ENCODE measurements at regions not wholly inside any gene's neighbourhood (a gene's known extent, or its start where the extent isn't known, plus 50 kb on each side); places are given as distances from the start of the nearest gene placed in this dataset.

- no peak for DNase-seq
Measured at GRCh38 chr5:143691287-143691944, 120.5 kb upstream of the HMHB1 start.

- DNase-seq: no peak
Measured at GRCh38 chr5:143687604-143688003, 124.4 kb upstream of the HMHB1 start.

GRCh38 chr5:143685246-143685815 is 126.6 kb upstream of the HMHB1 start:
- no peak for DNase-seq

DNA sequence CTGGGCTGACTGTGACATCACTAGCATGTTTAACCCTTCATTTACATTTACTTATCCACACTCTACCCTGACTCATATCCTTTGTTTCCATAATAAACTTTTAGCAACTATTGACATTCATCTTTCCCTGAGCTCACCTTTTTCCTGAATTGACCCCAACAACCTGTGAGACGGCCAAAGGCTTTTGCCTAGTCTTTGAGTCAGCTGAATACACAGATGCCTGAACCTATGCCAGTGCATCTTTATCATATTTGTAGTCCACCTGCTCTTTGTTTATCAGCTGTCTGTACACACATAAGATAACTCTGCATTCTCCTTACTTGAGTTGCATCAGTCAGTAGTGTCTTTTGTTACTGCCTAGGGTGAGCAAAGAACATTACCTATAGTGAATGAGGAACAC is 128.5 kb upstream of the HMHB1 start:
- no peak for DNase-seq

- DNase-seq: no peak
Measured at GRCh38 chr5:143682929-143683386, 129.0 kb upstream of the HMHB1 start.

- DNase-seq: no peak
Measured at GRCh38 chr5:143682246-143682905, 129.6 kb upstream of the HMHB1 start.

GRCh38 chr5:143680672-143681259 is 131.2 kb upstream of the HMHB1 start:
- DNase-seq: no peak

DNA sequence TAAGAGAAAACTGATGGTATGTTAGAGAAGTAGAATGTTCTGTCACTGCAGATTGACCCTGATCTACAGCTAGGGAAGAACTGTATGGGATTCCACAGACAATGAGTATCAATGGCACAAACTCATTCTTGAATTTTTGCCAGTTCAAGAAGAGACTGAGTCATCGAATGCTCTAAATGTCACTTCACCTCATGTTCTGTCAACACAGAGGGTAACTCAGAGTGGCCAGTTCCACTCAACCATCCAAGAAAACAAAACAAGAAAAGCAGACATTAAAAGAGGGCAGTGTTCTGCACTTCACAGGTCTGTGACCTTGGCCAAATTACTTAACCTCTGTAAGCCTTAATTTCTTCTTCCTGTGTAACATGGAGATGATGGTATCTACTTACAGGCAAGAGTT is 132.2 kb upstream of the HMHB1 start:
- no peak for DNase-seq

- DNase-seq: no peak
Measured at GRCh38 chr5:143678148-143678905, 133.6 kb upstream of the HMHB1 start.

GRCh38 chr5:143677403-143677802 is 134.6 kb upstream of the HMHB1 start:
- DNase-seq: no peak

- DNase-seq: no peak
Measured at GRCh38 chr5:143676802-143677201, 135.2 kb upstream of the HMHB1 start.

DNA sequence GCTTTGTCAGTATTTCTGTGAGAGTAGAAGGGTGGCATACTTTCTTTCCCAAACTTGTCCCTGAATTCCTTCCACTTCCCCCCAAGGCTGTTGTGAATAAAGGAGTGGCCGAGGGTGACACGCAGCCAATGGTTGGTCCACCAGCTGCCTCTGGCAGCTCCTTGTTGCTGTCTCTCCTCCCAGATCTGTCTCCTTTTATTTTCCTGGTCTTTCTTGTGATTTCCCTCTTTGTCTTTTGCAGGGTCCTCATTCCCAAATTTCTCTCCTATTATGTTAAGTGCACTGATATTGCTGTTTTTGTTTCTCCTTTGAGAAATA is 137.5 kb upstream of the HMHB1 start:
- no peak for DNase-seq

- DNase-seq: no peak
Measured at GRCh38 chr5:143673676-143674468, 138.1 kb upstream of the HMHB1 start.

- no peak for DNase-seq
Measured at GRCh38 chr5:143672806-143673205, 139.2 kb upstream of the HMHB1 start.

GRCh38 chr5:143671674-143672569 is 140.0 kb upstream of the HMHB1 start:
- no peak for DNase-seq

- no peak for DNase-seq
Measured at GRCh38 chr5:143671021-143671420, 140.9 kb upstream of the HMHB1 start.

GRCh38 chr5:143665866-143666265 is 146.1 kb upstream of the HMHB1 start:
- DNase-seq: no peak

DNA sequence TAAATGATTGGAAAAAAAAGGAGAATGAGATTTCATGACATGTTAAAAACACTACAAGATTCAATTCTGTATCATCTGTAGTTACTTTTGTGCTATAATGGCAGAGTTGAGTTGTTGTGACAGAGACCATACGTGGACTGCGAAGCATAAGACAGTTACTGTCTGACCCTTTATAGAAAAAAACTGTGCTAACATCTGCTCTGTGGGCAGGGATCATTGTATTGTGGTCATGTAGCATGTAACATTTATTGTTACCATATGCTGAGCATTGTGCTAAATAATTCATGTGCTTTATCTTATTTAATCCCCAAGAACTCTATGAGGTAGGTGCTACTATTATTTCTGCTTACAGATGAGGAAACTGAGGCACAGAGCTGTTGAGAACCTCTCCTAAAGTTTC is 147.3 kb upstream of the HMHB1 start:
- no peak for DNase-seq

GRCh38 chr5:143663872-143664271 is 148.1 kb upstream of the HMHB1 start:
- no peak for DNase-seq

- DNase-seq: no peak
Measured at GRCh38 chr5:143662020-143662419, 149.9 kb upstream of the HMHB1 start.

DNA sequence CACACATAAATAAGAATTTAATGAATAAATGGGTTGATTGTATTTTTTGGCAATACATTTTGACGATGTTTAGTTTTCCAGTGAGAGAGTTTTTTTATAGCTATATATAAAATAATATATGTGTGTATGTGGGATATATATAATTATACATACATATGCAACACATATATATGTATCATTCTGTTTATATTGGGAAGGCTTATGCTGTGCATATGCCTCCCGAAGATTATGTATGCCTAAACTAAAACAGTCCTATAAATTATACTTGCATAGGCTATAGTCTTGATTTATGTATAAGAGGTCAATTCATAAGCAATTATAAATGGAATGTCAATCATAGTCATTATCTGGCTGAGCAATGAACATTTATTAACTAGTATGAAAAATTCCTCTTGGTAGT is 151.3 kb upstream of the HMHB1 start:
- DNase-seq: no peak

Data from stimulated activated CD8-positive, alpha-beta memory T cell treated with anti-CD3 and anti-CD28 coated beads, Interleukin-4, amount 100 ng/mL, for 48 hours (primary cell).